ENCODE measurements at regions not wholly inside any gene's neighbourhood (a gene's known extent, or its start where the extent isn't known, plus 50 kb on each side); places are given as distances from the start of the nearest gene placed in this dataset.
"Not testable (repeated sequence)": the region's sequence is repeated elsewhere in the genome, so short reads cannot be mapped to it uniquely, and the experiment has no call there.

- peak; percentile 29 for DNase-seq
Observed at GRCh38 chr3:61381745-61382392, 130.6 kb upstream of the FHIT start.

- no peak for DNase-seq
Observed at GRCh38 chr3:61387817-61388216, 136.6 kb upstream of the FHIT start.

- not testable (repeated sequence) for DNase-seq
Observed at GRCh38 chr3:61393480-61393947, 142.3 kb upstream of the FHIT start.

GRCh38 chr3:61401359-61401758, 150.1 kb upstream of the FHIT start:
- DNase-seq = no peak

GRCh38 chr3:61407397-61407796, 154.0 kb upstream of the PTPRG start:
- DNase-seq = no peak

- DNase-seq = no peak
Observed at GRCh38 chr3:61409638-61410037, 151.7 kb upstream of the PTPRG start.

- not testable (repeated sequence) for DNase-seq
Observed at GRCh38 chr3:61410358-61410757, 151.0 kb upstream of the PTPRG start.

GRCh38 chr3:61411009-61411662, 150.2 kb upstream of the PTPRG start:
- DNase-seq = no peak

- DNase-seq = no peak
Observed at GRCh38 chr3:61414456-61414855, 146.9 kb upstream of the PTPRG start.

GRCh38 chr3:61415201-61415600, 146.2 kb upstream of the PTPRG start:
- no peak for DNase-seq

- DNase-seq = no peak
Observed at GRCh38 chr3:61416618-61417017, 144.8 kb upstream of the PTPRG start.

- no peak for DNase-seq
Observed at GRCh38 chr3:61417352-61417751, 144.0 kb upstream of the PTPRG start.

GRCh38 chr3:61420136-61420759, 141.1 kb upstream of the PTPRG start:
- no peak for DNase-seq

- DNase-seq = no peak
Observed at GRCh38 chr3:61422945-61423673, 138.3 kb upstream of the PTPRG start.

- DNase-seq = no peak
Observed at GRCh38 chr3:61425356-61425755, 136.0 kb upstream of the PTPRG start.

GRCh38 chr3:61429106-61429505, 132.3 kb upstream of the PTPRG start:
- no peak for DNase-seq

GRCh38 chr3:61434901-61435300, 126.5 kb upstream of the PTPRG start:
- DNase-seq = not testable (repeated sequence)

- not testable (repeated sequence) for DNase-seq
Observed at GRCh38 chr3:61435361-61435760, 126.0 kb upstream of the PTPRG start.

- no peak for DNase-seq
Observed at GRCh38 chr3:61438253-61439121, 122.9 kb upstream of the PTPRG start.

- peak; percentile 85 for DNase-seq
Observed at GRCh38 chr3:61439122-61439458, 122.3 kb upstream of the PTPRG start.

GRCh38 chr3:61442696-61443095, 118.7 kb upstream of the PTPRG start:
- DNase-seq = no peak

- DNase-seq = no peak
Observed at GRCh38 chr3:61443886-61444285, 117.5 kb upstream of the PTPRG start.
